OCI-LY1 (cell line): ENCODE measurements at regions not wholly inside any gene's neighbourhood (a gene's known extent, or its start where the extent isn't known, plus 50 kb on each side); places are given as distances from the start of the nearest gene placed in this dataset.
A peak's percentile ranks its signal among the peaks of the same experiment; 100 is the strongest.

ENCODE experiments used
- H2AFZ ChIP-seq: fragments of 200-600 bp; sonication (generic), shearing (Covaris generic); 2 replicates; pipeline ENCODE4 v1.6.0; 2014; ENCODE audit warnings: antibody characterized with exemption, mild to moderate bottlenecking, low read length
- H3F3A ChIP-seq: fragments of 200-600 bp; sonication (generic), shearing (Covaris generic); 2 replicates; pipeline ENCODE4 v1.6.0; 2014; ENCODE audit warnings: mild to moderate bottlenecking, antibody characterized with exemption, low read length, moderate library complexity; ENCODE audit not compliant: insufficient read depth
- H3K27ac ChIP-seq: fragments of 200-600 bp; sonication (generic); 2 replicates; pipeline ENCODE4 v1.5.1; 2014; ENCODE audit warnings: low read length, mixed run types, mild to moderate bottlenecking, low read depth; ENCODE audit not compliant: poor library complexity, severe bottlenecking
- H3K27me3 ChIP-seq: fragments of 200-600 bp; sonication (generic); 2 replicates; pipeline ENCODE4 v1.6.0; 2014; ENCODE audit warnings: antibody characterized with exemption, mild to moderate bottlenecking, low read length, moderate library complexity; ENCODE audit not compliant: insufficient read depth
- H3K36me3 ChIP-seq: fragments of 200-600 bp; sonication (generic); 2 replicates; pipeline ENCODE4 v1.6.1; 2014; ENCODE audit warnings: mild to moderate bottlenecking, antibody characterized with exemption, low read length, moderate library complexity, mixed read lengths; ENCODE audit not compliant: insufficient read depth
- H3K4me1 ChIP-seq: fragments of 200-600 bp; sonication (generic); 2 replicates; pipeline ENCODE4 v1.5.1; 2014; ENCODE audit warnings: mild to moderate bottlenecking, low read length, moderate library complexity; ENCODE audit not compliant: insufficient read depth, severe bottlenecking
- H3K4me2 ChIP-seq: fragments of 200-600 bp; sonication (generic), shearing (Covaris generic); 2 replicates; pipeline ENCODE4 v1.6.1; 2014; ENCODE audit warnings: low read length
- H3K4me3 ChIP-seq: fragments of 200-600 bp; sonication (generic); 2 replicates; pipeline ENCODE4 v1.5.1; 2014; ENCODE audit warnings: low read length, low read depth, mild to moderate bottlenecking, mixed read lengths; ENCODE audit not compliant: poor library complexity, severe bottlenecking
- H3K79me2 ChIP-seq: fragments of 200-600 bp; shearing (Covaris generic); 2 replicates; pipeline ENCODE4 v1.6.1; 2016; ENCODE audit warnings: mixed run types, low read length, mixed read lengths; ENCODE audit not compliant: insufficient read depth
- H3K9ac ChIP-seq: fragments of 200-600 bp; sonication (generic), shearing (Covaris generic); 2 replicates; pipeline ENCODE4 v1.6.1; 2014; ENCODE audit warnings: mild to moderate bottlenecking, low read length, mixed read lengths
- H3K9me2 ChIP-seq: fragments of 200-600 bp; sonication (generic), shearing (Covaris generic); 2 replicates; pipeline ENCODE4 v1.6.1; 2014; ENCODE audit warnings: low read depth, mild to moderate bottlenecking, low read length, mixed read lengths
- H3K9me3 ChIP-seq: fragments of 200-600 bp; shearing (Covaris generic); 2 replicates; pipeline ENCODE4 v1.6.1; 2014; ENCODE audit warnings: low read length, mixed read lengths
- H4K20me1 ChIP-seq: fragments of 200-600 bp; sonication (generic), shearing (Covaris generic); 2 replicates; pipeline ENCODE4 v1.6.0; 2016; ENCODE audit warnings: mild to moderate bottlenecking, low read length; ENCODE audit not compliant: insufficient read depth
- CTCF ChIP-seq: fragments of 200-600 bp; sonication (generic), shearing (Covaris generic); IDR thresholded peaks from 2 replicates; pipeline ENCODE4 v1.5.1; 2017; ENCODE audit warnings: mild to moderate bottlenecking, antibody characterized with exemption, low read length, moderate library complexity, mixed read lengths
- EZH2 ChIP-seq: fragments of 200-600 bp; sonication (generic), shearing (Covaris generic); IDR thresholded peaks from 2 replicates; pipeline ENCODE4 v1.8.0; 2017; ENCODE audit warnings: borderline replicate concordance, mixed run types, mild to moderate bottlenecking, antibody characterized with exemption, low read length, moderate library complexity, mixed read lengths

- Histone ChIP-seq H3F3A (no peaks in the 10 kb centered on the region), H3K27me3 (no peaks in the 10 kb centered on the region), H3K79me2 (no peaks in the 10 kb centered on the region), H3K4me1 (peaks cover 14% of the 10 kb centered on the region), H3K9me2 (no peaks in the 10 kb centered on the region), H2AFZ (no peak overlapping the region), H3K4me2 (no peak overlapping the region), H3K36me3 (no peaks in the 10 kb centered on the region), H3K9ac (no peak overlapping the region), H3K9me3 (no peaks in the 10 kb centered on the region), H4K20me1 (no peaks in the 10 kb centered on the region), H3K27ac (no peak overlapping the region), H3K4me3 (no peak overlapping the region)
- no peak for TF ChIP-seq EZH2
- TF ChIP-seq CTCF: no peak
Observed at GRCh38 chr5:125281667-125282066, 535.2 kb upstream of the ZNF608 start.

GRCh38 chr5:125283372-125283771 lies 536.9 kb upstream of the ZNF608 start:
- no peak for TF ChIP-seq CTCF
- no peak for TF ChIP-seq EZH2
- no peak overlapping the region for H3K4me3 ChIP-seq

DNA sequence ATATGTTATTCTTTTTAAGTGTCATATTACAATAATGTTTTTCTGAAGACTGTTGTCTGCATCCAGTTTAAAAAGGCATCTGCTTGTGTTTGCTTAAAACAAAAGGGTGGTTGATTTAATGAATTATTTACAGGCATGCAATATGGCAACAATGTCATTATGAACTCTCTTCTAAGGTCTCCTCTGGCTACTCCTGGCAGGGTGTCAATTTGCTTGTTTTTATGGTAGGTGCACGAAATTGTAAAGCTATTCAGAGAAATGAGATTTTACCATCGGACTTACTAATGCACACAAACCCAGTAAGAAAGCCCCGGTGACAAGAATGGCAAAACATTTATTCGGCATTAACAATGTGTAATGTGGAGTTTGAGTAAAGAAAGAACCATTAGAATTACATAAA lies 539.8 kb upstream of the ZNF608 start:
- Histone ChIP-seq H3K4me2 (no peak overlapping the region), H3K4me1 (peaks cover 27% of the 10 kb centered on the region), H2AFZ (no peak overlapping the region), H3K9me2 (no peaks in the 10 kb centered on the region), H3K27ac (no peak overlapping the region), H3K9me3 (no peaks in the 10 kb centered on the region), H3K4me3 (no peak overlapping the region), H4K20me1 (no peaks in the 10 kb centered on the region), H3K9ac (no peak overlapping the region), H3K36me3 (no peaks in the 10 kb centered on the region), H3K27me3 (no peaks in the 10 kb centered on the region), H3K79me2 (no peaks in the 10 kb centered on the region), H3F3A (no peaks in the 10 kb centered on the region)
- TF ChIP-seq EZH2: no peak
- TF ChIP-seq CTCF: no peak

More at GRCh38 chr5:125283372-125283771, 536.9 kb upstream of the ZNF608 start:
- Histone ChIP-seq H3K9ac (no peak overlapping the region), H3K79me2 (no peaks in the 10 kb centered on the region), H3K27ac (peak overlapping the region; percentile 2), H3K4me1 (peaks cover 14% of the 10 kb centered on the region), H3K36me3 (no peaks in the 10 kb centered on the region), H3F3A (no peaks in the 10 kb centered on the region), H3K27me3 (no peaks in the 10 kb centered on the region), H3K4me2 (peak overlapping the region; percentile 35), H2AFZ (peak overlapping the region; percentile 92; the same call in 1 of the 2 replicates), H3K9me2 (no peaks in the 10 kb centered on the region), H3K9me3 (no peaks in the 10 kb centered on the region), H4K20me1 (no peaks in the 10 kb centered on the region)
